ENCODE measurements at regions not wholly inside any gene's neighbourhood (a gene's known extent, or its start where the extent isn't known, plus 50 kb on each side); places are given as distances from the start of the nearest gene placed in this dataset.

- Mint-ChIP-seq H3K27me3 (no peaks in the 10 kb centered on the region), H3K36me3 (ENCODE audit: insufficient read depth) (no peaks in the 10 kb centered on the region), H3K4me3 (ENCODE audit: low read depth) (no peak overlapping the region), H3K9me3 (ENCODE audit: low read depth) (peaks cover 3% of the 10 kb centered on the region), H3K4me1 (ENCODE audit: low read depth) (no peaks in the 10 kb centered on the region), H3K27ac (no peak overlapping the region)
- peak; percentile 15 for TF ChIP-seq CTCF (IDR thresholded peaks at IDR 0.05; ENCODE audit: unreplicated experiment)
- no peak for DNase-seq (ENCODE audit: low spot score, unreplicated experiment)
Measured at GRCh38 chr3:94990952-94991705, 928.3 kb downstream of the NSUN3 start.

GRCh38 chr3:94996743-94997142 is 933.9 kb downstream of the NSUN3 start:
- no peak for DNase-seq (ENCODE audit: low spot score, unreplicated experiment)
- no peaks in the 10 kb centered on the region for H3K27me3 Mint-ChIP-seq
- H3K36me3 Mint-ChIP-seq (ENCODE audit: insufficient read depth): no peaks in the 10 kb centered on the region
- H3K4me3 Mint-ChIP-seq (ENCODE audit: low read depth): no peak overlapping the region
- H3K27ac Mint-ChIP-seq: no peak overlapping the region
- H3K9me3 Mint-ChIP-seq (ENCODE audit: low read depth): peaks cover 8% of the 10 kb centered on the region
- TF ChIP-seq CTCF (IDR thresholded peaks at IDR 0.05; ENCODE audit: unreplicated experiment): no peak
- no peaks in the 10 kb centered on the region for H3K4me1 Mint-ChIP-seq (ENCODE audit: low read depth)

- Mint-ChIP-seq H3K36me3 (ENCODE audit: insufficient read depth) (no peaks in the 10 kb centered on the region), H3K4me3 (ENCODE audit: low read depth) (no peak overlapping the region), H3K4me1 (ENCODE audit: low read depth) (peaks cover 8% of the 10 kb centered on the region), H3K9me3 (ENCODE audit: low read depth) (peaks cover 5% of the 10 kb centered on the region), H3K27ac (no peak overlapping the region), H3K27me3 (no peaks in the 10 kb centered on the region)
- TF ChIP-seq CTCF (IDR thresholded peaks at IDR 0.05; ENCODE audit: unreplicated experiment): no peak
- DNase-seq (ENCODE audit: low spot score, unreplicated experiment): no peak
Measured at GRCh38 chr3:95002438-95003046, 939.7 kb downstream of the NSUN3 start.

- DNase-seq (ENCODE audit: low spot score, unreplicated experiment): no peak
- TF ChIP-seq CTCF (IDR thresholded peaks at IDR 0.05; ENCODE audit: unreplicated experiment): no peak
- H3K9me3 Mint-ChIP-seq (ENCODE audit: low read depth): peaks cover 6% of the 10 kb centered on the region
- H3K36me3 Mint-ChIP-seq (ENCODE audit: insufficient read depth): no peaks in the 10 kb centered on the region
- H3K27me3 Mint-ChIP-seq: no peaks in the 10 kb centered on the region
- peaks cover 8% of the 10 kb centered on the region for H3K4me1 Mint-ChIP-seq (ENCODE audit: low read depth)
- no peak overlapping the region for H3K4me3 Mint-ChIP-seq (ENCODE audit: low read depth)
- no peak overlapping the region for H3K27ac Mint-ChIP-seq
Measured at GRCh38 chr3:95028688-95029087, 965.8 kb downstream of the NSUN3 start.

GRCh38 chr3:95029644-95030043 is 966.8 kb downstream of the NSUN3 start:
- DNase-seq (ENCODE audit: low spot score, unreplicated experiment): no peak
- peaks cover 8% of the 10 kb centered on the region for H3K4me1 Mint-ChIP-seq (ENCODE audit: low read depth)
- H3K27me3 Mint-ChIP-seq: no peaks in the 10 kb centered on the region
- no peak overlapping the region for H3K27ac Mint-ChIP-seq
- H3K4me3 Mint-ChIP-seq (ENCODE audit: low read depth): no peak overlapping the region
- no peak for TF ChIP-seq CTCF (IDR thresholded peaks at IDR 0.05; ENCODE audit: unreplicated experiment)
- H3K9me3 Mint-ChIP-seq (ENCODE audit: low read depth): peaks cover 3% of the 10 kb centered on the region
- no peaks in the 10 kb centered on the region for H3K36me3 Mint-ChIP-seq (ENCODE audit: insufficient read depth)

Data from progenitor cell of endocrine pancreas (in vitro differentiated cells).